A549 (cell line): ENCODE measurements at regions not wholly inside any gene's neighbourhood (a gene's known extent, or its start where the extent isn't known, plus 50 kb on each side); places are given as distances from the start of the nearest gene placed in this dataset.

ENCODE experiments used
- ATAC-seq, 2 experiments: fragments of 200-7000 bp in 1 of 2; fragments of >200 bp in 1 of 2; cut with Nextera tagmentation in 1 of 2; cut with Tn5 transposase in 1 of 2; 3 replicates each; pipeline versions ENCODE4 v1.8.0 to v1.9.1; 2018 to 2020; ENCODE audit warnings: mild to moderate bottlenecking in 1 of 2, moderate library complexity in 1 of 2
- CTCF ChIA-PET: fragments of 300-600 bp; sonication (Branson Sonifier 250); formaldehyde crosslinking; extraction: SDS; loops from one replicate; lab custom pipeline; 2021; ENCODE audit warnings: antibody characterized with exemption, inconsistent platforms; lab: Yijun Ruan, JAX
- POLR2A ChIA-PET: fragments of 350-600 bp; formaldehyde crosslinking; extraction: SDS; loops from one replicate; lab custom pipeline; 2021; ENCODE audit warnings: antibody characterized with exemption, inconsistent platforms; lab: Yijun Ruan, JAX
- DNase-seq, 2 experiments: peaks; one replicate each; pipeline versions ENCODE4 v3.0.0 to v3.0.0-alpha.2; 2011 to 2016; ENCODE audit warnings: low read depth in 1 of 2, low spot score in 1 of 2
- FAIRE-seq: peaks from 2 replicates; lab custom pipeline; 2011; peaks lifted over from hg19 to GRCh38; lab: Jason Lieb, UNC
- H3K27ac ChIP-seq, 2 experiments: fragments of >200 bp; sonication (Bioruptor Twin); formaldehyde crosslinking; 3 replicates each; pipeline ENCODE4 v1.5.1; 2016 to 2017
- H3K4me1 ChIP-seq: fragments of >200 bp; sonication (Bioruptor Twin); formaldehyde crosslinking; 3 replicates; pipeline ENCODE4 v1.6.1; 2016
- H3K4me2 ChIP-seq: fragments of >200 bp; sonication (Bioruptor Twin); formaldehyde crosslinking; 3 replicates; pipeline ENCODE4 v1.6.1; 2016
- H3K4me3 ChIP-seq: fragments of >200 bp; sonication (Bioruptor Twin); formaldehyde crosslinking; 3 replicates; pipeline ENCODE4 v1.5.1; 2016
- H3K9me3 ChIP-seq: fragments of >200 bp; sonication (Bioruptor Twin); formaldehyde crosslinking; 3 replicates; pipeline ENCODE4 v1.6.1; 2016
- CTCF ChIP-seq: fragments of >200 bp; sonication (Bioruptor Twin); formaldehyde crosslinking; IDR thresholded peaks from 3 replicates; pipeline ENCODE4 v1.5.1; 2016
- EHF ChIP-seq: fragments of 250-450 bp; sonication (Bioruptor Pico); IDR thresholded peaks from 2 replicates; pipeline ENCODE4 v1.5.0; 2020; ENCODE audit warnings: mild to moderate bottlenecking
- EHMT2 ChIP-seq: fragments of 200-600 bp; sonication (generic); IDR thresholded peaks from 2 replicates; pipeline ENCODE4 v1.6.1; 2016; ENCODE audit warnings: antibody characterized with exemption, low read depth, mild to moderate bottlenecking, moderate library complexity
- EP300 ChIP-seq, 2 experiments: fragments of >200 bp; sonication (Bioruptor Twin); formaldehyde crosslinking; IDR thresholded peaks; 2 replicates in 1 of 2; 3 replicates in 1 of 2; pipeline ENCODE4 v1.6.1; 2016 to 2017
- FOSB ChIP-seq: fragments of 250-450 bp; sonication (Bioruptor Pico); IDR thresholded peaks from 2 replicates; pipeline ENCODE4 v1.5.0; 2020; ENCODE audit warnings: mild to moderate bottlenecking, moderate library complexity
- HOXA7 ChIP-seq: fragments of 250-450 bp; sonication (Bioruptor Pico); IDR thresholded peaks from 2 replicates; pipeline ENCODE4 v1.5.0; 2020; ENCODE audit warnings: mild to moderate bottlenecking, moderate library complexity
- HOXB13 ChIP-seq: fragments of 250-450 bp; sonication (Bioruptor Pico); IDR thresholded peaks from 2 replicates; pipeline ENCODE4 v1.5.0; 2020; ENCODE audit warnings: low read depth, mild to moderate bottlenecking, moderate library complexity
- KDM5A ChIP-seq: fragments of 200-600 bp; sonication (generic); IDR thresholded peaks from 2 replicates; pipeline ENCODE4 v1.6.1; 2016; ENCODE audit warnings: antibody characterized with exemption, mild to moderate bottlenecking
- MAX ChIP-seq: IDR thresholded peaks from 2 replicates; pipeline ENCODE4 v1.6.1; 2012
- MYC ChIP-seq: IDR thresholded peaks from 2 replicates; pipeline ENCODE4 v1.6.1; 2012; ENCODE audit warnings: mild to moderate bottlenecking, inconsistent platforms, low read length, improper control_type of control experiment, borderline replicate concordance
- NR3C1 ChIP-seq: fragments of >200 bp; sonication (Bioruptor Twin); formaldehyde crosslinking; IDR thresholded peaks from 3 replicates; pipeline ENCODE4 v1.6.1; 2017
- PHF8 ChIP-seq: fragments of 200-600 bp; sonication (generic); IDR thresholded peaks from 2 replicates; pipeline ENCODE4 v1.6.1; 2016; ENCODE audit warnings: low read depth, mild to moderate bottlenecking, antibody characterized with exemption, moderate library complexity, borderline replicate concordance
- RARB ChIP-seq: fragments of 250-450 bp; sonication (Bioruptor Pico); IDR thresholded peaks from 2 replicates; pipeline ENCODE4 v1.8.0; 2021; ENCODE audit warnings: mild to moderate bottlenecking, moderate library complexity
- RCOR1 ChIP-seq: fragments of 150-350 bp; IDR thresholded peaks from 2 replicates; pipeline ENCODE4 v1.6.1; 2014; ENCODE audit warnings: antibody characterized with exemption, low read length, low read depth
- RFX5 ChIP-seq: fragments of 450-650 bp; IDR thresholded peaks from 2 replicates; pipeline ENCODE4 v1.7.1; 2014; ENCODE audit warnings: antibody characterized with exemption, mild to moderate bottlenecking, moderate library complexity
- RNF2 ChIP-seq: fragments of 200-600 bp; sonication (generic); IDR thresholded peaks from 2 replicates; pipeline ENCODE4 v1.6.1; 2016; ENCODE audit warnings: low read depth, mild to moderate bottlenecking, antibody characterized with exemption, moderate library complexity, borderline replicate concordance
- SMC3 ChIP-seq: fragments of >200 bp; sonication (Bioruptor Twin); formaldehyde crosslinking; IDR thresholded peaks from 3 replicates; pipeline ENCODE4 v1.6.1; 2018; ENCODE audit warnings: inconsistent platforms
- SREBF2 ChIP-seq: fragments of 450-650 bp; IDR thresholded peaks from 2 replicates; pipeline ENCODE4 v1.6.1; 2014; ENCODE audit warnings: mild to moderate bottlenecking, moderate library complexity
- TFCP2L1 ChIP-seq: fragments of 250-450 bp; sonication (Bioruptor Pico); IDR thresholded peaks from 2 replicates; pipeline ENCODE4 v1.5.0; 2021; ENCODE audit warnings: mild to moderate bottlenecking
- ZC3H11A ChIP-seq: fragments of 450-650 bp; IDR thresholded peaks from 2 replicates; pipeline ENCODE4 v1.6.1; 2014; ENCODE audit warnings: antibody characterized with exemption, mild to moderate bottlenecking
- ZNF302 ChIP-seq: fragments of 250-450 bp; sonication (Bioruptor Pico); IDR thresholded peaks from 2 replicates; pipeline ENCODE4 v1.9.0; 2021; ENCODE audit warnings: inconsistent platforms, mild to moderate bottlenecking, moderate library complexity
- ZSCAN20 ChIP-seq: fragments of 250-450 bp; sonication (Bioruptor Pico); IDR thresholded peaks from 2 replicates; pipeline ENCODE4 v1.8.0; 2022; ENCODE audit warnings: mild to moderate bottlenecking, moderate library complexity
- WGBS: methylation state at CpG from one replicate; pipeline ENCODE4 v1.1.6; 2017; ENCODE audit errors: missing lambda C conversion rate; 5-methylcytosine and 5-hydroxymethylcytosine counted together
- TF ChIP-seq, protein P1 (sequence below): fragments of >200 bp; sonication (Bioruptor Twin); formaldehyde crosslinking; IDR thresholded peaks from 2 replicates; pipeline ENCODE4 v1.6.1; 2016
- TF ChIP-seq, protein P2 (sequence below): fragments of 450-650 bp; IDR thresholded peaks from 2 replicates; pipeline ENCODE4 v1.6.1; 2014; ENCODE audit warnings: antibody characterized with exemption

DNA sequence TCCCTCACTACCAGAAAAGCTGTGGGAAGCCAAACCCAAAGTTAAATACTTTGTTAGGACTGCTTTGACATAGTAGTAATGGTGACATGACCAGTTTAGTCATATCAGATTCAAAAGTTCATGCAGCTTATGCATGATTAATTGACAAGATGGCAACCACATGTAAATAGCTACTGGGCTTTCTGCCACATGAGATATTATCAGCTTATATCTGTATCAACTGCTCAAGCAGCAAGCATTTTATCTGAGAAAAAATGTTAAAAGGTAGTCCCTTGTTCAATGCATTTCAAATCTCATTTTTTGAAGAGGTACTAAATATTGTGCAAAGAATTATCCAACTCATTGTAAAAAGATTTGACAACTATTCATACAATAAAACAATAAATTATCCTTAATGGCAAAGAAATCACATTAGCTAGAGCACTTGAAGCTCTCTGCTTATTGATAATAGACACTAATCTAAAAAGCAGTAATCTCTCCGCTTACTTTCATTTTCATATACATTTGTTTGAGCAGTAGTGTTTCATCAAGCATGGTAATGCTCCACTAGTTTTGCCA is 993.6 kb upstream of the NXPH2 start:
- WGBS = 85% methylated on average over 1 of the region's 1 CpG
- TF ChIP-seq, protein P1, sequence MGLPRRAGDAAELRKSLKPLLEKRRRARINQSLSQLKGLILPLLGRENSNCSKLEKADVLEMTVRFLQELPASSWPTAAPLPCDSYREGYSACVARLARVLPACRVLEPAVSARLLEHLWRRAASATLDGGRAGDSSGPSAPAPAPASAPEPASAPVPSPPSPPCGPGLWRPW = no peak
- TF ChIP-seq SMC3 (no peak), RFX5 (no peak), ZC3H11A (no peak), RARB (CRISPR knock-in tag) (no peak), ZNF302 (CRISPR knock-in tag) (no peak), RCOR1 (no peak), CTCF (no peak), MAX (no peak), EHF (CRISPR knock-in tag) (no peak), EHMT2 (no peak), RNF2 (no peak), FOSB (CRISPR knock-in tag) (no peak), MYC (no peak), ZSCAN20 (no peak), HOXB13 (CRISPR knock-in tag) (no peak), TFCP2L1 (CRISPR knock-in tag) (no peak), SREBF2 (no peak)
- TF ChIP-seq, protein P2, sequence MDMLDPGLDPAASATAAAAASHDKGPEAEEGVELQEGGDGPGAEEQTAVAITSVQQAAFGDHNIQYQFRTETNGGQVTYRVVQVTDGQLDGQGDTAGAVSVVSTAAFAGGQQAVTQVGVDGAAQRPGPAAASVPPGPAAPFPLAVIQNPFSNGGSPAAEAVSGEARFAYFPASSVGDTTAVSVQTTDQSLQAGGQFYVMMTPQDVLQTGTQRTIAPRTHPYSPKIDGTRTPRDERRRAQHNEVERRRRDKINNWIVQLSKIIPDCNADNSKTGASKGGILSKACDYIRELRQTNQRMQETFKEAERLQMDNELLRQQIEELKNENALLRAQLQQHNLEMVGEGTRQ = no peak
- CTCF ChIA-PET = interaction anchor here (0.5 kb wide), 1 partner anchor 70 kb away, joined by 4 read pairs; no protein-coding TSS in a partner anchor
- no peak overlapping the region for H3K27ac ChIP-seq
- H3K9me3 ChIP-seq = no peaks in the 10 kb centered on the region
- POLR2A ChIA-PET = no interaction called here
- ATAC-seq (no peak), DNase-seq (no peak), FAIRE-seq (no peak)
- H3K4me1 ChIP-seq = no peaks in the 10 kb centered on the region
- H3K4me2 ChIP-seq = no peak overlapping the region
- H3K4me3 ChIP-seq = no peak overlapping the region

DNA sequence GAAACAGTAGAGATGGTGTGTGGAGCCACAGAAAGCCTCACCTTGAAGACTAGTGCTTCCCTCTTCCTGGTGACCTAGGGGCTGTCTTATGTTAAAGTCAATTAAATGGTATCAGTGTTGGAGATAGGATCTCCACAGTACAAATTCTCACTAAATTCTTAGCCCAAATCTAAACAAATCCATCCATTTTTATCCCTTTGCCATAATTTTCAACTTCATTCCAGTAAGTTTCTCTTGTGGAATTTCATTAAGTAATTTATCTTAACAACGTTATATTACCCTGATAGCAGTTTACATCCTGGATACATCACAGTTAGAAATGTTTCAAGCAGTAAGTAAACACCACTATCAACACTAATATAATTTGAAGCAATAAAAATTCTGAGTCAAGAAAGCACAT is 989.4 kb upstream of the NXPH2 start:
- H3K9me3 ChIP-seq = no peaks in the 10 kb centered on the region
- DNase-seq (no peak), FAIRE-seq (no peak), ATAC-seq (no peak)
- 4% methylated on average over 1 of the region's 1 CpG for WGBS
- ChIA-PET CTCF (no interaction called here), POLR2A (no interaction called here)
- no peak overlapping the region for H3K4me2 ChIP-seq
- H3K4me3 ChIP-seq = no peak overlapping the region
- H3K4me1 ChIP-seq = no peaks in the 10 kb centered on the region
- TF ChIP-seq MYC = no peak
- no peak for TF ChIP-seq HOXA7 (CRISPR knock-in tag)
- no peak for TF ChIP-seq EP300 (IDR thresholded peaks at IDR 0.05)
- no peak for TF ChIP-seq PHF8
- TF ChIP-seq NR3C1 = no peak
- no peak for TF ChIP-seq SREBF2
- no peak for TF ChIP-seq HOXB13 (CRISPR knock-in tag)
- TF ChIP-seq KDM5A = no peak
- H3K27ac ChIP-seq = no peak overlapping the region
